GM12878 (cell line): ENCODE measurements at regions not wholly inside any gene's neighbourhood (a gene's known extent, or its start where the extent isn't known, plus 50 kb on each side); places are given as distances from the start of the nearest gene placed in this dataset.
"Not testable (repeated sequence)": the region's sequence is repeated elsewhere in the genome, so short reads cannot be mapped to it uniquely, and the experiment has no call there.

Source experiments
- ATAC-seq: fragments of 200-7000 bp; cut with Tn5 transposase; 3 replicates; pipeline ENCODE4 v1.9.1; 2020; ENCODE audit warnings: mild to moderate bottlenecking, moderate library complexity
- BruUV-seq: library from RNA; stranded (reverse); fragments of 400-500 nt; replicated peaks from 2 replicates; lab custom pipeline; 2021; lab: Mats Ljungman, UMichigan
- CTCF ChIA-PET: fragments of 300-600 bp; sonication (Branson Sonifier 250); formaldehyde crosslinking; extraction: SDS; loops from one replicate; lab custom pipeline; 2021; ENCODE audit warnings: inconsistent platforms; lab: Yijun Ruan, JAX
- POLR2A ChIA-PET: fragments of 350-600 bp; formaldehyde crosslinking; extraction: SDS; loops from one replicate; lab custom pipeline; 2021; ENCODE audit warnings: inconsistent platforms; lab: Charles Lee
- RAD21 ChIA-PET: fragments of 300-600 bp; sonication (Branson Sonifier 250); formaldehyde crosslinking; loops from one replicate; lab custom pipeline; 2023; ENCODE audit warnings: antibody characterized with exemption; ENCODE audit not compliant: unreplicated experiment; lab: Charles Lee
- SMC1A ChIA-PET: fragments of 300-600 bp; sonication (Branson Sonifier 250); formaldehyde crosslinking; loops from one replicate; lab custom pipeline; 2023; ENCODE audit not compliant: unreplicated experiment, uncharacterized antibody; lab: Charles Lee
- DNase-seq: peaks from one replicate; pipeline ENCODE4 v3.0.0-alpha.2; 2011; ENCODE audit warnings: low read depth, low spot score
- FAIRE-seq: peaks from 3 replicates; lab custom pipeline; 2011; peaks lifted over from hg19 to GRCh38; lab: Jason Lieb, UNC
- H2AFZ ChIP-seq: 2 replicates; pipeline ENCODE4 v1.6.0; 2011; ENCODE audit warnings: low read depth, low read length, control low read depth; ENCODE audit not compliant: control insufficient read depth
- H3K27ac ChIP-seq: 2 replicates; pipeline ENCODE4 v1.5.1; 2011; ENCODE audit warnings: control low read depth; ENCODE audit not compliant: control insufficient read depth, insufficient read depth
- H3K27me3 ChIP-seq, 2 experiments: replicated peaks in 1 of 2; 2 replicates each; pipeline versions ENCODE4 v1.6.0 to v1.6.1; 2011; ENCODE audit warnings: low read length in 1 of 2; ENCODE audit not compliant: control insufficient read depth in 2 of 2, insufficient read depth in 2 of 2
- H3K36me3 ChIP-seq, 2 experiments: 2 replicates each; pipeline ENCODE4 v1.5.1; 2011; ENCODE audit warnings: low read length in 1 of 2; ENCODE audit not compliant: control insufficient read depth in 2 of 2, insufficient read depth in 2 of 2
- H3K4me1 ChIP-seq: 2 replicates; pipeline ENCODE4 v1.6.1; 2011; ENCODE audit warnings: mild to moderate bottlenecking, low read length, moderate library complexity, mixed read lengths; ENCODE audit not compliant: control insufficient read depth, insufficient read depth
- H3K4me2 ChIP-seq: 2 replicates; pipeline ENCODE4 v1.6.0; 2011; ENCODE audit warnings: control low read depth; ENCODE audit not compliant: control insufficient read depth, insufficient read depth
- H3K4me3 ChIP-seq: fragments of 200-600 bp; sonication (generic); 2 replicates; pipeline ENCODE4 v1.5.1; 2016
- H3K79me2 ChIP-seq: 2 replicates; pipeline ENCODE4 v1.6.0; 2011; ENCODE audit warnings: low read length; ENCODE audit not compliant: control insufficient read depth, insufficient read depth
- H3K9ac ChIP-seq: 2 replicates; pipeline ENCODE4 v1.8.0; 2011; ENCODE audit warnings: low read length, control low read depth, mixed read lengths; ENCODE audit not compliant: control insufficient read depth, insufficient read depth
- H3K9me3 ChIP-seq: replicated peaks from 3 replicates; pipeline ENCODE4 v1.5.1; 2011; ENCODE audit warnings: mild to moderate bottlenecking, low read length; ENCODE audit not compliant: control insufficient read depth, insufficient read depth
- H4K20me1 ChIP-seq: 2 replicates; pipeline ENCODE4 v1.6.0; 2011; ENCODE audit not compliant: control insufficient read depth, insufficient read depth
- whole genome bisulfite sequencing: methylation state at CpG from one replicate; pipeline ENCODE4 v1.1.6; 2016; ENCODE audit warnings: low lambda C conversion rate; ENCODE audit not compliant: insufficient replicate concordance, insufficient coverage; ENCODE audit errors: missing lambda C conversion rate; 5-methylcytosine and 5-hydroxymethylcytosine counted together
- in situ Hi-C: fragments of 300-500 bp; cut with MboI; formaldehyde crosslinking; loops from 9 replicates; pipeline ENCODE4 v1.14.3; 2018; ENCODE audit warnings: mixed read lengths
- intact Hi-C: fragments of 100-400 bp; cut with micrococcal nuclease; formaldehyde crosslinking; loops from one replicate; pipeline ENCODE4 v1.14.2; 2022; ENCODE audit not compliant: unreplicated experiment

GRCh38 chr15:101945896-101946295, 133.9 kb downstream of the OR4F15 start:
- FAIRE-seq, RAD21 ChIA-PET, BruUV-seq, SMC1A ChIA-PET, H3K79me2 ChIP-seq, ATAC-seq, DNase-seq, CTCF ChIA-PET, H3K4me1 ChIP-seq, H3K27ac ChIP-seq, H2AFZ ChIP-seq, in situ Hi-C loops, intact Hi-C loops, H4K20me1 ChIP-seq, H3K27me3 ChIP-seq, H3K4me3 ChIP-seq, H3K36me3 ChIP-seq, H3K4me2 ChIP-seq, H3K9me3 ChIP-seq, POLR2A ChIA-PET, H3K9ac ChIP-seq: not testable (repeated sequence)
- WGBS = 16% methylated on average over 2 of the region's 2 CpGs

GRCh38 chr15:101948491-101949010, 136.5 kb downstream of the OR4F15 start:
- ATAC-seq = not testable (repeated sequence)

DNA sequence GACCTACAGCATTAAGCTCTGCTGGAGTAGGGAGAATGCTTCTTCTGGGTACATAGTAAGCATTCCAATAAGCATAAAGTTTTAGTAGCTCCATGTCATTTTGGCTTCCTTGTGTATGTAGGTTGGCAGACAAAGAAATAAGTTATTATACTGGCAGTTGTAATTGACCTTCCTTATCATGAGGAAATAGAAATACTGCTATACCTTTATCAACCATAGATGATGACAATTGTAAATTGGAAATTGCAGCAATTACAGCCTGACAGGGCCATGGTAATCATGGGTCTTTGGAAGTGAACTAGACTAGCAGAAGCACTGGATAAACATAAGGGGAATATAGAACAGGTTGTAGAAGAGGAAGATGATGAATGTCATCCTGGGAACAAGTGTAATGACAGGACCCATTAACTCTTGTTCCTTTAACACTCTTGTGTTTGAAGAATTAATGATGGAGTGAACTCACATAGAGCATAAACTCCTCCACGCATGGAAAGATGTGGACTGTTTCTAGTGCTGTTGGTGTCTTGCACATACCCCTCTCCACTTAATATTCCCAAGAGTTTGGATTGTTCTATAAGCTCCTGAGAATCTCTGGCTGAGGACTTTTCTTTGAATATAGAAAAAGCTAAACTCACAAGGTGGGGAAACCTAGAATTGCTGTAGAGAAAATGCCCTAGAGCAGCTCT, 137.5 kb downstream of the OR4F15 start:
- H3K9ac ChIP-seq, H4K20me1 ChIP-seq, in situ Hi-C loops, BruUV-seq, CTCF ChIA-PET, H3K4me3 ChIP-seq, POLR2A ChIA-PET, FAIRE-seq, DNase-seq, ATAC-seq, H3K27ac ChIP-seq, H3K4me1 ChIP-seq, H3K9me3 ChIP-seq, H3K4me2 ChIP-seq, SMC1A ChIA-PET, H3K79me2 ChIP-seq, H2AFZ ChIP-seq, RAD21 ChIA-PET, H3K27me3 ChIP-seq, H3K36me3 ChIP-seq, intact Hi-C loops: not testable (repeated sequence)
- WGBS = 20% methylated on average over 1 of the region's 1 CpG

More at GRCh38 chr15:101948491-101949010, 136.5 kb downstream of the OR4F15 start:
- H3K4me3 ChIP-seq, FAIRE-seq, H3K79me2 ChIP-seq, H3K4me1 ChIP-seq, H3K27me3 ChIP-seq, SMC1A ChIA-PET, H3K4me2 ChIP-seq, H3K27ac ChIP-seq, H4K20me1 ChIP-seq, CTCF ChIA-PET, RAD21 ChIA-PET, DNase-seq, H3K9ac ChIP-seq, in situ Hi-C loops, H3K9me3 ChIP-seq, BruUV-seq, H2AFZ ChIP-seq, POLR2A ChIA-PET, H3K36me3 ChIP-seq, intact Hi-C loops: not testable (repeated sequence)
- WGBS = 7% methylated on average over 1 of the region's 2 CpGs

DNA sequence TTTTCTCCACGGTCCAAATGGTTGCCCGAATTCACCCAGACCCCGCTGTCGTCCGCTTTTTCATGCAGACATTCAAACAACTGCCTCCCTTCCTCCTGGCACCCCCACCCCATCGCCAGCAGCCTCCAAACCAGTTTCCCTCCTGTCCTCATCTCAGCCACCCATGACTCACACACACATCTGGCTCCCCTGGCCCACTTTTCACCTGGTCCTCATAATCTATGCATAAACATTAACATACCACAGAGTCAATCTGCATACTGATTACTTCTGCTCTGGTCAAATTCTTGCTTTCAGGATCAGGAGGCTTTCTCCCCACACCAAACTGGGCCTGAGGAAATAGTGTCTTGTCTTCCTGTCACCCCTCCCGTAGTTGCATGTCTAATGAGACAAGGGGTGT, 142.0 kb downstream of the OR4F15 start:
- no CpG with 5 or more reads among the region's 7 CpGs for WGBS
- intact Hi-C loops, H3K36me3 ChIP-seq, H3K4me2 ChIP-seq, H3K79me2 ChIP-seq, DNase-seq, H3K4me3 ChIP-seq, H3K9me3 ChIP-seq, H3K27ac ChIP-seq, BruUV-seq, RAD21 ChIA-PET, POLR2A ChIA-PET, H3K4me1 ChIP-seq, H2AFZ ChIP-seq, H3K9ac ChIP-seq, FAIRE-seq, H3K27me3 ChIP-seq, CTCF ChIA-PET, SMC1A ChIA-PET, in situ Hi-C loops, H4K20me1 ChIP-seq, ATAC-seq: not testable (repeated sequence)
